ENCODE measurements at regions not wholly inside any gene's neighbourhood (a gene's known extent, or its start where the extent isn't known, plus 50 kb on each side); places are given as distances from the start of the nearest gene placed in this dataset.

DNA sequence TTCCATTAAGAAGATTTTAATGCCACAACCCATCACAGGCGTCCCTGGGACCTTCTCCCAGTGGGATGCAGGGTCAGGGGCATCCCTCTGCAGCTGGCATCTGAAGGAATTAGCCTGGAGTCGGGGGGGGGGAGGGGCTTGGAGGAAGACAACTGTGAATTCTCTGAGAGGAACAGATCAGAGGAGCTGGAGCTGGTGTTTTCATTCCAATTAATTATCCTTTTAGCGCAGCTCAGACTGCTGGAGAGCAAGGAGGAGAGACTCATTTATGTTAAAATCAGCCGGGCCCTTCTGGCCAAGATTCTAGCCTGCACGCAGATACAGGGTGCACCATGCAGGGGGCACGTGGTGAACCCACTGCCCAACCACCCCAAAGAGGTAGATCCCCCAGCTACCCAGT lies 116.2 kb downstream of the CHST1 start:
- intact Hi-C loops (cut with DNase I; ENCODE audit: low total_unique reads) = no loop called here
- WGBS, 2 donors = 39 to 71% methylated on average over 2 to 6 of the region's 6 CpGs
- H3K27me3 ChIP-seq = no peaks in the 10 kb centered on the region
- no peaks in the 10 kb centered on the region for H3K9me3 ChIP-seq
- H3K4me3 ChIP-seq = no peak overlapping the region
- H3K4me1 ChIP-seq = no peaks in the 10 kb centered on the region
- no peak overlapping the region for H3K27ac ChIP-seq
- DNase-seq = no peak
- H3K36me3 ChIP-seq (ENCODE audit: low read depth, missing control alignments) = no peaks in the 10 kb centered on the region
- TF ChIP-seq, protein P1, sequence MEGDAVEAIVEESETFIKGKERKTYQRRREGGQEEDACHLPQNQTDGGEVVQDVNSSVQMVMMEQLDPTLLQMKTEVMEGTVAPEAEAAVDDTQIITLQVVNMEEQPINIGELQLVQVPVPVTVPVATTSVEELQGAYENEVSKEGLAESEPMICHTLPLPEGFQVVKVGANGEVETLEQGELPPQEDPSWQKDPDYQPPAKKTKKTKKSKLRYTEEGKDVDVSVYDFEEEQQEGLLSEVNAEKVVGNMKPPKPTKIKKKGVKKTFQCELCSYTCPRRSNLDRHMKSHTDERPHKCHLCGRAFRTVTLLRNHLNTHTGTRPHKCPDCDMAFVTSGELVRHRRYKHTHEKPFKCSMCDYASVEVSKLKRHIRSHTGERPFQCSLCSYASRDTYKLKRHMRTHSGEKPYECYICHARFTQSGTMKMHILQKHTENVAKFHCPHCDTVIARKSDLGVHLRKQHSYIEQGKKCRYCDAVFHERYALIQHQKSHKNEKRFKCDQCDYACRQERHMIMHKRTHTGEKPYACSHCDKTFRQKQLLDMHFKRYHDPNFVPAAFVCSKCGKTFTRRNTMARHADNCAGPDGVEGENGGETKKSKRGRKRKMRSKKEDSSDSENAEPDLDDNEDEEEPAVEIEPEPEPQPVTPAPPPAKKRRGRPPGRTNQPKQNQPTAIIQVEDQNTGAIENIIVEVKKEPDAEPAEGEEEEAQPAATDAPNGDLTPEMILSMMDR (IDR thresholded peaks at IDR 0.05) = no peak
- no peak for TF ChIP-seq POLR2A (IDR thresholded peaks at IDR 0.05)

GRCh38 chr11:45546366-45546765 lies 119.1 kb downstream of the CHST1 start:
- no peaks in the 10 kb centered on the region for H3K4me1 ChIP-seq
- H3K27me3 ChIP-seq = no peaks in the 10 kb centered on the region
- WGBS, 2 donors = 68 to 78% methylated on average over 3 of the region's 3 CpGs
- no peak overlapping the region for H3K4me3 ChIP-seq
- no peak for DNase-seq
- no peak overlapping the region for H3K27ac ChIP-seq
- TF ChIP-seq, protein P1 (IDR thresholded peaks at IDR 0.05) = no peak
- no peak for TF ChIP-seq POLR2A (IDR thresholded peaks at IDR 0.05)
- no peaks in the 10 kb centered on the region for H3K36me3 ChIP-seq (ENCODE audit: low read depth, missing control alignments)
- no peaks in the 10 kb centered on the region for H3K9me3 ChIP-seq
- intact Hi-C loops (cut with DNase I; ENCODE audit: low total_unique reads) = no loop called here

GRCh38 chr11:45544826-45545225 lies 120.6 kb downstream of the CHST1 start:
- Histone ChIP-seq H3K9me3 (no peaks in the 10 kb centered on the region), H3K36me3 (ENCODE audit: low read depth, missing control alignments) (no peaks in the 10 kb centered on the region), H3K4me3 (no peak overlapping the region), H3K4me1 (no peaks in the 10 kb centered on the region), H3K27me3 (no peaks in the 10 kb centered on the region), H3K27ac (no peak overlapping the region)
- 81 to 88% methylated on average over 4 of the region's 4 CpGs for WGBS, 2 donors
- DNase-seq = no peak
- intact Hi-C loops (cut with DNase I; ENCODE audit: low total_unique reads) = no loop called here
- TF ChIP-seq, protein P1 (IDR thresholded peaks at IDR 0.05) = no peak
- no peak for TF ChIP-seq POLR2A (IDR thresholded peaks at IDR 0.05)

DNA sequence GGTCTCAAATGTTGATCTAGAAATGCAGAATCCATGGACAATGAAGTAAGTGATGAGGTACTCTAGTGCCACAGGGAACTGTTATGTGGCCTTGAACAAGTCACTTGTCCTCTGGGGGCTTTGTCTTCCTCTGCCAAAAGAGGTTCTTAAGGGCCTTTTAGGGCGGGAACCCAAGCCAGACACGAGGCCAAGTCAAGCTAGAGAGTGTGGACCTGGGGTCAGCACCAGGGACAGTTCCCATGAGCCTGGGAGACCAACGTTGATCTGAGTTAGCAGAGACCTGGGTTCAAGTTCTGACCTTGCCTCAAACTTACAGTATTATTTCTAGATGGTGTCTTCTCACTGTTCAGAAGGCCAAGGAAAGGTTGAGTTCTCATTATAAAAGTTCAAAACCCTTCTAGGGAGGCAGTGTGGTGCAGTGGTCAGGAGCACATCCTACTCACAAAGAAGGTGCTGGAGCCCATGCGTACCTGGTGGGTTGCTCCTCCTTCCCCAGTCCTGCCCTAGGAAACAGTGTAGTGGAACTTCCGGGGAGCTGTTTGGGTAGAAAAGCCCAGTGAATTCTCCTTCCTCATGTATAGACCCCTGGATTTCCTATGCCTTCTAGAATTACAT lies 121.5 kb downstream of the CHST1 start:
- Histone ChIP-seq H3K9me3 (no peaks in the 10 kb centered on the region), H3K27me3 (no peaks in the 10 kb centered on the region), H3K36me3 (ENCODE audit: low read depth, missing control alignments) (no peaks in the 10 kb centered on the region), H3K4me1 (no peaks in the 10 kb centered on the region), H3K27ac (no peak overlapping the region), H3K4me3 (no peak overlapping the region)
- 36 to 86% methylated on average over 2 to 5 of the region's 5 CpGs for WGBS, 2 donors
- no peak for DNase-seq
- intact Hi-C loops (cut with DNase I; ENCODE audit: low total_unique reads) = no loop called here
- TF ChIP-seq POLR2A (IDR thresholded peaks at IDR 0.05) = no peak
- TF ChIP-seq, protein P1 (IDR thresholded peaks at IDR 0.05) = no peak

- TF ChIP-seq, protein P1 (IDR thresholded peaks at IDR 0.05) = no peak
- no peak for TF ChIP-seq POLR2A (IDR thresholded peaks at IDR 0.05)
- 96 to 100% methylated on average over 2 of the region's 2 CpGs for WGBS, 2 donors
- no peak for DNase-seq
- intact Hi-C loops (cut with DNase I; ENCODE audit: low total_unique reads) = no loop called here
- H3K27ac ChIP-seq = no peak overlapping the region
- H3K4me3 ChIP-seq = no peak overlapping the region
- no peaks in the 10 kb centered on the region for H3K36me3 ChIP-seq (ENCODE audit: low read depth, missing control alignments)
- H3K4me1 ChIP-seq = no peaks in the 10 kb centered on the region
- H3K9me3 ChIP-seq = no peaks in the 10 kb centered on the region
- H3K27me3 ChIP-seq = no peaks in the 10 kb centered on the region
These were observed 122.3 kb downstream of the CHST1 start for GRCh38 chr11:45543081-45543480.
